IPS DF 6.9 (cell line): ENCODE measurements at regions not wholly inside any gene's neighbourhood (a gene's known extent, or its start where the extent isn't known, plus 50 kb on each side); places are given as distances from the start of the nearest gene placed in this dataset.

ENCODE experiments used
- DNase-seq: peaks from one replicate; pipeline ENCODE4 v3.0.0-alpha.2; 2013; ENCODE audit warnings: low read depth, low spot score
- H3K27ac ChIP-seq: one replicate; pipeline ENCODE4 v1.5.1; 2013; ENCODE audit warnings: low read length, control low read depth
- H3K27me3 ChIP-seq: 2 replicates; pipeline ENCODE4 v1.6.1; 2013; ENCODE audit warnings: mild to moderate bottlenecking, low read length; ENCODE audit not compliant: control insufficient read depth, insufficient read depth
- H3K36me3 ChIP-seq: 2 replicates; pipeline ENCODE4 v1.6.1; 2013; ENCODE audit warnings: low read length; ENCODE audit not compliant: control insufficient read depth, insufficient read depth
- H3K4me1 ChIP-seq: 2 replicates; pipeline ENCODE4 v1.6.1; 2013; ENCODE audit warnings: low read length; ENCODE audit not compliant: control insufficient read depth, insufficient read depth
- H3K4me3 ChIP-seq: 2 replicates; pipeline ENCODE4 v1.5.1; 2013; ENCODE audit warnings: mild to moderate bottlenecking, low read length
- H3K9me3 ChIP-seq: 2 replicates; pipeline ENCODE4 v1.6.1; 2013; ENCODE audit warnings: low read length, inconsistent platforms; ENCODE audit not compliant: control insufficient read depth, insufficient read depth
- WGBS: extraction: QIAGEN DNeasy Blood & Tissue Kit; methylation state at CpG from one replicate; pipeline ENCODE4 v1.1.7; 2013; ENCODE audit warnings: mixed read lengths, missing lambda C conversion rate; ENCODE audit not compliant: insufficient read length, insufficient coverage; 5-methylcytosine and 5-hydroxymethylcytosine counted together

- no CpG with 5 or more reads among the region's 2 CpGs for WGBS
- Histone ChIP-seq H3K36me3 (no peaks in the 10 kb centered on the region), H3K4me1 (no peaks in the 10 kb centered on the region), H3K9me3 (no peaks in the 10 kb centered on the region), H3K4me3 (no peak overlapping the region), H3K27me3 (no peaks in the 10 kb centered on the region), H3K27ac (no peak overlapping the region)
- no peak for DNase-seq
Observed at GRCh38 chr15:97401970-97402369, 558.5 kb upstream of the ARRDC4 start.

GRCh38 chr15:97406841-97407240, 553.7 kb upstream of the ARRDC4 start:
- H3K27ac ChIP-seq = no peak overlapping the region
- WGBS = no CpG with 5 or more reads among the region's 2 CpGs
- no peaks in the 10 kb centered on the region for H3K4me1 ChIP-seq
- H3K9me3 ChIP-seq = no peaks in the 10 kb centered on the region
- H3K4me3 ChIP-seq = no peak overlapping the region
- no peaks in the 10 kb centered on the region for H3K36me3 ChIP-seq
- H3K27me3 ChIP-seq = no peaks in the 10 kb centered on the region
- no peak for DNase-seq

GRCh38 chr15:97410897-97411575, 549.5 kb upstream of the ARRDC4 start:
- no peaks in the 10 kb centered on the region for H3K9me3 ChIP-seq
- no peak overlapping the region for H3K4me3 ChIP-seq
- WGBS = no CpG with 5 or more reads among the region's 5 CpGs
- DNase-seq = no peak
- no peaks in the 10 kb centered on the region for H3K36me3 ChIP-seq
- no peaks in the 10 kb centered on the region for H3K4me1 ChIP-seq
- H3K27me3 ChIP-seq = no peaks in the 10 kb centered on the region
- H3K27ac ChIP-seq = no peak overlapping the region

DNA sequence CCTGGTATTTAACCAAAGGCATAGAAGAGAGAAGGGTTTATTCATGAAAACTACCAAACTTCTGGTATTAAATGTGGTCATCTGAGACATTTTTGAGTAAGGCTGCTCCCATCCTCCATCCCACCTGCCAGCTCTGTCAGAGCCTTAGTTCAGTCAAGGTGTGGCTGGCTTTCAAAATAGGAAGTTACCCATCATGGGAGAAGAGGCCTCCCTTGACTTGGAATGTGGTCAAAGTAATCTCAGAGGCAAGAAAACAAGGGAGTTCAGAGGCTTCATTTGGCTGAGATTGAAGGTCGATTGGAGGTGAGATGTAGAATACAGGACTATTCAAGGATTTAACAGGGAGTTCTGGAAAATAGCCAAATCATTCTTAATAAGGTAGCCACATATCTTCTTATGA, 540.4 kb upstream of the ARRDC4 start:
- Histone ChIP-seq H3K27ac (no peak overlapping the region), H3K4me3 (no peak overlapping the region), H3K9me3 (no peaks in the 10 kb centered on the region), H3K27me3 (no peaks in the 10 kb centered on the region), H3K36me3 (no peaks in the 10 kb centered on the region), H3K4me1 (no peaks in the 10 kb centered on the region)
- WGBS = no CpG with 5 or more reads among the region's 1 CpG
- DNase-seq = no peak

DNA sequence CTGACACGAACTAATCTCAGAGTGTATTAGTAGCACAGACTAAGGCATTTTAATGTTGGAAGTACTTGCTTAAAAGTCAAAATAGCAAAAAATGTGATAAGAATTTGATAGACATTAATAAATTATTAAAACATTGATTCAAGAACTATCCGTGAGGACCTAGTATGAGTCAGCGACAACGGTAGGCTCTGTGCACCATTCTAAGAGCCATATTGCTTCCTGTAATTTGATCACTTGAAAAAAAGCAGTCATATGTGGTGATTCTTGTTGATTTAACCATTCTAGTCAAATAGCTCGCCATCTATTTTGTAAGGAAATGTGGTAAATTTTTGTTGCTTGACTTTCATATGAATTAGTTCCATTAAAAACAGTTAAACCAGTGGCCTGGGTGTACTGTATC, 534.9 kb upstream of the ARRDC4 start:
- DNase-seq = no peak
- H3K4me3 ChIP-seq = no peak overlapping the region
- no CpG with 5 or more reads among the region's 5 CpGs for WGBS

DNA sequence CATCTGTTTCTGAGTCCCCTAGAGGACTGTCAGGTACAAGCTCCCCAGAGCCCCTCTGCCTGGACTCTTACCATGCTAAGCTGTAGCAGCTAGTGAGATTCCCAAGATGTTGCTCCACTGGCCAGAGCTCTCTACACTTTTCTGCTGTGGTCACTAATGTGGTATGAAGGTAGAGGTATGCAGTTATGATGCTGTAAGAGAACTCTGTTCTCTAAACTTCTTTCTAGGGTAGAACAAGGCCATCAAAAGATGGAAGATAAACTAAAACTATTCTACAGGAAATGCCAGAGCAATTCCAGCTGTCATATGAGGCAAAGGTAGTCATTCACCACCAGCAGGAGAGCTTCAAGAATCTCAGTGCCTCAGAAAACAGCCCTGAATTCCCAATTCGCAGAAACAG, 517.4 kb upstream of the ARRDC4 start:
- H3K27me3 ChIP-seq = no peaks in the 10 kb centered on the region
- H3K4me1 ChIP-seq = no peaks in the 10 kb centered on the region
- H3K4me3 ChIP-seq = no peak overlapping the region
- H3K27ac ChIP-seq = no peak overlapping the region
- DNase-seq = no peak
- no peaks in the 10 kb centered on the region for H3K9me3 ChIP-seq
- H3K36me3 ChIP-seq = no peaks in the 10 kb centered on the region
- no CpG with 5 or more reads among the region's 1 CpG for WGBS

More for the DNA sequence above, 534.9 kb upstream of the ARRDC4 start:
- Histone ChIP-seq H3K27me3 (no peaks in the 10 kb centered on the region), H3K9me3 (no peaks in the 10 kb centered on the region), H3K27ac (no peak overlapping the region), H3K36me3 (no peaks in the 10 kb centered on the region), H3K4me1 (no peaks in the 10 kb centered on the region)

- H3K27me3 ChIP-seq = no peaks in the 10 kb centered on the region
- WGBS = no CpG with 5 or more reads among the region's 3 CpGs
- no peak overlapping the region for H3K4me3 ChIP-seq
- no peaks in the 10 kb centered on the region for H3K9me3 ChIP-seq
- H3K36me3 ChIP-seq = no peaks in the 10 kb centered on the region
- DNase-seq = no peak
- H3K27ac ChIP-seq = no peak overlapping the region
- no peaks in the 10 kb centered on the region for H3K4me1 ChIP-seq
Observed at GRCh38 chr15:97446138-97446537, 514.4 kb upstream of the ARRDC4 start.

GRCh38 chr15:97456521-97457202, 503.8 kb upstream of the ARRDC4 start:
- no peaks in the 10 kb centered on the region for H3K4me1 ChIP-seq
- H3K27ac ChIP-seq = no peak overlapping the region
- H3K4me3 ChIP-seq = no peak overlapping the region
- DNase-seq = no peak
- WGBS = no CpG with 5 or more reads among the region's 7 CpGs
- H3K9me3 ChIP-seq = no peaks in the 10 kb centered on the region
- H3K36me3 ChIP-seq = no peaks in the 10 kb centered on the region
- no peaks in the 10 kb centered on the region for H3K27me3 ChIP-seq

DNA sequence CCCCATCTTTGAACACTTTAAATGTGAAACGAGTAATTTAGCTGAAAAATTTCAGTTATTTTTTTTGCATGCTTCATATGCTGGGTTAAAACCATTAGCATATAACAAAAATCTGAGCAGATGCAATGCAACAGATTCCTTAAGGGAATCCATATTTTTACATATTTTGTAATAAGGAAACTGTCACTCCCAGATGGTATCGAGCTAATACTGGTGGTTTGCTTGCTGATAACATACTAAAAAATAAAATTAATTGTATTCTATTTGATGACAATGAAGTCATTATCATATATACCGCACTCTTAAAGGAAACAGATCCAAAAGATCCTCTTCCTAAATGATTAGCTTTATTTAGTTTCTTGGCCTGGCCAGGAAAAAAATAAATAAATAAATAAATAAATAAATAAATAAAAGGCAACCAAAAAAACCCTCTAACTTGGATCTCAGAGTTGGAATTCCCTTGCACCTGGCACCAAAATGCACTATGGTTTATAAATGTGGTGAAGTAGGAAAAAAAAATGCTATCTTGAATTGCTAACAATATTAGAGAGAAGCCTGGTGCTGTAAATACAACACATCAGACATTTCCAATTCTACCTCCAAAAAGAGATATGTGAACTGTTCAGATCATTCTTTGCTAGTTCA, 503.2 kb upstream of the ARRDC4 start:
- Histone ChIP-seq H3K4me1 (no peaks in the 10 kb centered on the region), H3K27ac (no peak overlapping the region), H3K36me3 (no peaks in the 10 kb centered on the region), H3K27me3 (no peaks in the 10 kb centered on the region), H3K9me3 (no peaks in the 10 kb centered on the region), H3K4me3 (no peak overlapping the region)
- no peak for DNase-seq
- WGBS = no CpG with 5 or more reads among the region's 3 CpGs

- Histone ChIP-seq H3K27ac (no peak overlapping the region), H3K9me3 (no peaks in the 10 kb centered on the region), H3K27me3 (no peaks in the 10 kb centered on the region), H3K36me3 (no peaks in the 10 kb centered on the region), H3K4me3 (no peak overlapping the region), H3K4me1 (no peaks in the 10 kb centered on the region)
- no peak for DNase-seq
- no CpG with 5 or more reads among the region's 1 CpG for WGBS
Observed at GRCh38 chr15:97459771-97460170, 500.7 kb upstream of the ARRDC4 start.
